K562 (cell line): ENCODE measurements at regions not wholly inside any gene's neighbourhood (a gene's known extent, or its start where the extent isn't known, plus 50 kb on each side); places are given as distances from the start of the nearest gene placed in this dataset.

ENCODE experiments used
- CTCF ChIP-seq, 3 experiments: IDR thresholded peaks in 2 of 3; conservative IDR thresholded peaks in 1 of 3; 2 replicates each; pipeline ENCODE4 v1.5.1; 2011 to 2012; ENCODE audit warnings: low read length in 3 of 3, mild to moderate bottlenecking in 3 of 3, control low read depth in 2 of 3, improper control_type of control experiment in 1 of 3, inconsistent platforms in 1 of 3, low read depth in 1 of 3, mixed read lengths in 1 of 3, moderate library complexity in 1 of 3; ENCODE audit not compliant: insufficient read depth in 2 of 3
- ELF4 ChIP-seq: fragments of 450-650 bp; formaldehyde crosslinking; IDR thresholded peaks from 2 replicates; pipeline ENCODE4 v1.4.0; 2022; ENCODE audit warnings: missing genetic modification characterization
- HSF4 ChIP-seq: fragments of 250-450 bp; sonication (Bioruptor Pico); IDR thresholded peaks from 2 replicates; pipeline ENCODE4 v2.1.2; 2022; ENCODE audit warnings: mild to moderate bottlenecking, moderate library complexity, borderline replicate concordance
- MED1 ChIP-seq: sonication (generic); formaldehyde crosslinking; IDR thresholded peaks from 2 replicates; pipeline ENCODE4 v1.8.1; 2023; ENCODE audit warnings: missing genetic modification reagents, borderline replicate concordance
- NFE2 ChIP-seq: IDR thresholded peaks from 2 replicates; pipeline ENCODE4 v1.6.1; 2014; ENCODE audit warnings: antibody characterized with exemption, low read depth
- REST ChIP-seq, 2 experiments: fragments of 450-650 bp; formaldehyde crosslinking in 1 of 2; IDR thresholded peaks; 2 replicates each; pipeline versions ENCODE4 v1.4.0 to v1.6.1; 2014 to 2020; ENCODE audit warnings: mild to moderate bottlenecking in 2 of 2, borderline replicate concordance in 1 of 2, low read depth in 1 of 2
- ZC3H11A ChIP-seq: IDR thresholded peaks from 2 replicates; pipeline ENCODE4 v1.6.1; 2012; ENCODE audit warnings: low read depth, low read length, improper control_type of control experiment
- ZNF174 ChIP-seq: fragments of 250-450 bp; sonication (Bioruptor Pico); IDR thresholded peaks from 2 replicates; pipeline ENCODE4 v1.4.0; 2020; ENCODE audit warnings: mild to moderate bottlenecking
- ZNF217 ChIP-seq: sonication (generic); formaldehyde crosslinking; IDR thresholded peaks from 2 replicates; pipeline ENCODE4 v1.8.0; 2022; ENCODE audit warnings: mild to moderate bottlenecking, missing genetic modification reagents
- ZNF707 ChIP-seq: fragments of 250-450 bp; sonication (Bioruptor Pico); conservative IDR thresholded peaks from 2 replicates; pipeline ENCODE4 v1.8.0; 2022; ENCODE audit warnings: inconsistent platforms, mild to moderate bottlenecking, moderate library complexity
- TF ChIP-seq, protein P1 (sequence below): fragments of 450-650 bp; formaldehyde crosslinking; IDR thresholded peaks from 2 replicates; pipeline ENCODE4 v1.4.0; 2022; ENCODE audit warnings: mild to moderate bottlenecking, moderate library complexity
- TF ChIP-seq, protein P2 (sequence below): fragments of 450-650 bp; IDR thresholded peaks from 2 replicates; pipeline ENCODE4 v1.6.1; 2014; ENCODE audit warnings: low read depth, mild to moderate bottlenecking, moderate library complexity, borderline replicate concordance

DNA sequence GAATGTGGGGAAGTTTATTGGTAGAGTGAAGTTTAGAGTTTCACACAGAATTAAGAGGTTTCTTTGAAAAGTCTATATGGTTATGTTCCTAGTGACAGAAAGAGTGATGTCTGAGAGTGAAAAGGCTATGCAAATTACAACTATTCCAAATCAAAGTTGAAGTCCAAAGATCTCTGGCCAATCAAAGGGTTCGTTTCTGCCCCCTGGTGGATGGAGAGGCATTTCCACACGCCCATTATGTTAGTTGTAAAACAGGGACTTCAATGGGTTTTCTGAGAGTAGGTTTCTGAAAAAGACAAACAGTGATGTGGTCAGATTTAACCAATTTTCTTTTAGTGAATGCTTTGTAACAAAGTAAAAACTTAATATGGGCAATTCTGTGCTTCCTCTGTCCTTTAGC, 441.5 kb upstream of the POU3F3 start (continued):
- peak; percentile 28; the same call in 1 of the 2 replicates for TF ChIP-seq REST (IDR thresholded peaks at IDR 0.05; ENCODE audit: borderline replicate concordance)
- no peak for TF ChIP-seq REST (CRISPR knock-in tag; IDR thresholded peaks at IDR 0.05; ENCODE audit: low read depth)
- no peak for TF ChIP-seq ZNF217 (CRISPR knock-in tag)
- no peak for TF ChIP-seq ZNF174 (CRISPR knock-in tag)
- TF ChIP-seq, protein P1, sequence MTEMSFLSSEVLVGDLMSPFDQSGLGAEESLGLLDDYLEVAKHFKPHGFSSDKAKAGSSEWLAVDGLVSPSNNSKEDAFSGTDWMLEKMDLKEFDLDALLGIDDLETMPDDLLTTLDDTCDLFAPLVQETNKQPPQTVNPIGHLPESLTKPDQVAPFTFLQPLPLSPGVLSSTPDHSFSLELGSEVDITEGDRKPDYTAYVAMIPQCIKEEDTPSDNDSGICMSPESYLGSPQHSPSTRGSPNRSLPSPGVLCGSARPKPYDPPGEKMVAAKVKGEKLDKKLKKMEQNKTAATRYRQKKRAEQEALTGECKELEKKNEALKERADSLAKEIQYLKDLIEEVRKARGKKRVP (CRISPR knock-in tag): no peak
- TF ChIP-seq MED1: no peak
- no peak for TF ChIP-seq ELF4 (CRISPR knock-in tag)
- TF ChIP-seq, protein P2, sequence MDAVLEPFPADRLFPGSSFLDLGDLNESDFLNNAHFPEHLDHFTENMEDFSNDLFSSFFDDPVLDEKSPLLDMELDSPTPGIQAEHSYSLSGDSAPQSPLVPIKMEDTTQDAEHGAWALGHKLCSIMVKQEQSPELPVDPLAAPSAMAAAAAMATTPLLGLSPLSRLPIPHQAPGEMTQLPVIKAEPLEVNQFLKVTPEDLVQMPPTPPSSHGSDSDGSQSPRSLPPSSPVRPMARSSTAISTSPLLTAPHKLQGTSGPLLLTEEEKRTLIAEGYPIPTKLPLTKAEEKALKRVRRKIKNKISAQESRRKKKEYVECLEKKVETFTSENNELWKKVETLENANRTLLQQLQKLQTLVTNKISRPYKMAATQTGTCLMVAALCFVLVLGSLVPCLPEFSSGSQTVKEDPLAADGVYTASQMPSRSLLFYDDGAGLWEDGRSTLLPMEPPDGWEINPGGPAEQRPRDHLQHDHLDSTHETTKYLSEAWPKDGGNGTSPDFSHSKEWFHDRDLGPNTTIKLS: no peak
- TF ChIP-seq ZC3H11A: no peak
- TF ChIP-seq HSF4 (CRISPR knock-in tag): no peak
- peak; percentile 30 to 62 (median 57); a peak in 5 of 6 replicates for TF ChIP-seq CTCF (IDR thresholded peaks at IDR 0.05 in 2 of 3, conservative IDR thresholded peaks at IDR 0.05 in 1 of 3; ENCODE audit: insufficient read depth in 2 of 3, low read depth in 1 of 3, low read length in 3 of 3)
- no peak for TF ChIP-seq NFE2
- TF ChIP-seq ZNF707 (CRISPR knock-in tag): no peak
